NCI-H146 (cell line): ENCODE measurements at regions not wholly inside any gene's neighbourhood (a gene's known extent, or its start where the extent isn't known, plus 50 kb on each side); places are given as distances from the start of the nearest gene placed in this dataset.
"Not testable (repeated sequence)": the region's sequence is repeated elsewhere in the genome, so short reads cannot be mapped to it uniquely, and the experiment has no call there.

Source experiments
- DNase-seq: peaks from one replicate; lab custom pipeline; 2025; lab: John Stamatoyannopoulos, UW

DNA sequence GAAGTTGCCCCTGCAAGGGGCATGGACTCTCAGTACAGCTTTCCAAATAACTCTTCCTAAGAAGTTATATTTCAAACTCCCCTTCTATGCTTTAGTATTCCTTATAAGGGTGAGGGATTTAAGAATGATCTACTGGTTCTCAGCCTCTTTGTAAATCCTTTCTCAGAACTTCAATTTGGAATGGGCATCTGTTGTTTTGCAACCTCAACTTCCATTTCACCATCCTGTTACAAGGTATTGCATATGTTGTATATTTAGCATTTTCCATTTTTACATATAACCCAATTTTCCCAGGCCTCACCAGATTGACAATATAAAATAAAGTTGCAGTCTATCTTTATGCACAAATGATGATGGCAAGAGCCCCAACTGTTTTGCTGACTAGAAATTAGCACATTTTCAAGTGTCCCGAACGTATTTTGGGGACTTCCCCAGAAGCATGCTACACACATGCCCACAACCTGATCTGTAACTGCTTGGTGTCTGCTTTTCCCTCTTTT is 154.9 kb upstream of the CARMIL1 start:
- DNase-seq: no peak

DNA sequence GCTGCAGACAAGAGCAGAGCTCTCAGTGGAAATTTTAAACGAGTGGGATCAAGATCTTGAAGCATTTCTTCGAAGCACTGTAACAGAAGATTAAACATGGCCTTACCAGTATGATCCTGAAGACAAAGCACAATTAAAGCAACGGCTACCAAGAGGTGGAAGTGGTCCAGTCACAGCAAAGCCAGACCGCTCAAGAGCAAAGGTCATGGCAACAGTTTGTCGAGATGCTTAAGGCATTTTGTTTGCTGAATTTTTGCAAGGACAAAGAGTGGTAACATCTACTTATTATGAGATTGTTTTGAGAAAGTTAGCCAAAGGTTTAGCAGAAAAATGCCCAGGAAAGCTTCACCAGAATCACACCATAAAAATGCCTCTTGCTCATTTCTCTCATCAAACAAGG is 153.4 kb upstream of the CARMIL1 start:
- DNase-seq: no peak

DNA sequence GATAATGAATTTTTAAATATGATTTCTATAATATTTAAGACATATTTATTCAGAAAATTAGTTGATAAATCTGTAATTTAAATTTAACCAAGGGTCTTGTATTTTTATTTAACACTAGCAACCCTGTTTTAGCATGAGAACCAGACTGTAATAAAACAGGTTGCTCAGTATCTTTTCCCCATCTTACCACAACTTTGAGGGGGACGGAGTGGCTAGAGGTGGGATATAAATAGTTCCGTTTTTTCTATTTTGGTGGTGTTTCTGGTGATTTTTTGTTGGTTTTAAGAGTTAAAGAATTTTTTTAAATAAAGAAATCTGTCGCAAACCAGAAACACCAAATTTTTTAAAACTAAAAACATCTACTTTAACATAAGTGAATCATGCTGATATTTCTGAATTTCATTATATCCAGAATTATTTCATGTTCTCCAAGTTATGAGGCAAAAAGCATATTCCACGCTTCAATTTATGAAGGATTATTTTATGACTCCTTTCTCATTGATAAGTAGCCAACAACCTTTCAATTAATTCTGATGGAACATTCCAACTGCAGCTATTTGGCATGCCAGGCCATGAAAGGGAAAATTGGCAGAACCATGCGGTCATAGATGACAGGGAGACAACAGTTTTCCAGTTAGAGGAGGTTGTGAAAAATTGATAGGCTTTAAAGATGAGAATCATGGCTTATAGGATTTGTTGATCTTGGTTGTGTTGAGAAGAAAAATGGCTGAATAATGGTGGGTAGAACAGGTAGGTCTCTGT is 151.9 kb upstream of the CARMIL1 start:
- no peak for DNase-seq

DNA sequence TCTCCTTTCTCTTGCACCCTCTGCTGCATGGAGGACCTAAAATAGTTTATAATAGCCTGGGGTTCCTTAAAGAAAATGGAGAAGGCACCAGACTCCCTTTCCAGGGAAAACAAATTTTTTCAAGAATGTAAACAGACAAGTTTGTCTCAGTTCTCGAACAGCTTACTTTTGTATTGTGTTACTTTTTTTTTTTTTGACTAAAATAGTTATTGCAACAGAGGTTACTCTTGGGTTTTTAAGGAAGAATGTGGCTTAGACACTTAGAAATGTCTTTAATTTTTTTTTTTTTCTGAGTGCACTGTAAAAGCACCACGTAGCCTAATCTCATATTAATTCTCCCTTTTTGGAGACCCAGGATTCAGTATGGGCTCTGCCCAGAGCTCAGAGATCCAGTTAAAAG is 148.7 kb upstream of the CARMIL1 start:
- no peak for DNase-seq

DNA sequence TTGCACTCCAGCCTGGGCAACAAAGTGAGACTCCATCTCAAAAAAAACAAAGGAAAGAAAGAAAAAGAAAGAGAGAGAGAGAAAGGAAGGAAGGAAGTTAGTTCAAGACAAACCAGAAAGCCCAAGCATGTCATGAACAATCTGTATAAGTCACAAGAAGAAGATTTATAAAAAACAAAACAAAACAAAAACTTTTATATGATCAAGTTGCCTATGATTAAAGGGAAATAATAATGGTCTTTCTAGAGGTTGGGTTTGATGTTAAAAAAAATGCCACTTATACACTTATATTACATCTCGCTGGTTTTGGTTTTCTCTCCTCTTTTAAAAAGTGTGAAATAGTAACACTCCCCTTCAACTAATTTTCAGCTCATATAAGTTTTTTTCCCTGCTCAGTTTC is 146.2 kb upstream of the CARMIL1 start:
- DNase-seq: no peak

DNA sequence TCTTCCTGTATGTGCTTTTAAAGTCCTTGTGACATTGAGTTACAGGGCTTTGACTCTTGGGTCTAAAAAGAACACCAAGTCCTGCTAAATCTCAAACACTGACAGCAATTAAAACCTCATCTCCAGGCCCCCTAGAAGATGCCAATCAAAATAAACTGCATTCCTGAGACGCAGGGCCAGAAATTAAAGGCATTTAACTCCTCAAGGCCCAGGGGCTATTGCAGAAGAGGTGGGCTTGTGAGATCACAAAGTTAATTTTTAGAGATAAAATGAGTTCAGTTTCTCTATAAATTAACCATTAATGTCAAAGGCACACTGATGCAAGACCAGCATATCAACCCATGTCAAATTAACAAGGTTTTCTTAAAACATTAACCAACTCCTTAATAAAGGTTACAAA is 145.6 kb upstream of the CARMIL1 start:
- no peak for DNase-seq

DNA sequence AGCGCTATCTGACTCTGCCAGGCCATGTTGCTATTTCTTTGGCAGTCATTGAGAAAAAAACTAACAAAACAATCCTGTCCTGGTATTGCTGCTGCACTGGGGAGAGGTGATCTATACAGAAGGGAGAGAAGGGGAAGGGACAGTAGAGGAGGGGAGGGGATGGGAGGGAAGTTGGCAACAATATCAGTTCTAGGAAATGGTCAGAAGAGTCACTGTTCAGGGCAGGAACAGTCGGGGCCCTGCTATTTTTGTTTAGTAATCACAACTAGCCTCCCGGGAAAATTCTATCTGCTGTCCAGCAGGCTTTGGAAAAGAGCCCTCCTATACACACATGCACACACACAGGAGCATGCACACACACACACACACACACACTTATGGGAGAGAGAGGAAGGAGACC is 142.3 kb upstream of the CARMIL1 start:
- no peak for DNase-seq

DNA sequence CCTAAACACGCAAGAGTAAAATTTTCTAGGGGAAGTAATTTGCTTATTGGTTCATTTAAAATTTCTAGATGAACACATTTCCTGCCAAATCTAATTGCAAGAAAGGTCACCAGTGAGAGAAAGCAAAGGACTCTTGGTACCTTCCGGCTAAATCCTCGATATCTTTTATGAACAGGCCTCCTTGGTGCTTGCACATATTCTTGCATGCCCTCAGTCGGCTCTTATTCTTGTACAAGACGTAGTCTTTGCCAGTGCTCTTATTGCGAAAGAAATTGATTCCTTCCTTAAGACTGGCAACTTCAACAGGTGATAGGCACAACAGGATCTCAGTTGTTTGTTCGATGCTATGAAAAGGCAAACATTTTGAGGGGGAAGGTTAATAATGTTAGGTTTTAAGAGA is 141.7 kb upstream of the CARMIL1 start:
- no peak for DNase-seq

DNA sequence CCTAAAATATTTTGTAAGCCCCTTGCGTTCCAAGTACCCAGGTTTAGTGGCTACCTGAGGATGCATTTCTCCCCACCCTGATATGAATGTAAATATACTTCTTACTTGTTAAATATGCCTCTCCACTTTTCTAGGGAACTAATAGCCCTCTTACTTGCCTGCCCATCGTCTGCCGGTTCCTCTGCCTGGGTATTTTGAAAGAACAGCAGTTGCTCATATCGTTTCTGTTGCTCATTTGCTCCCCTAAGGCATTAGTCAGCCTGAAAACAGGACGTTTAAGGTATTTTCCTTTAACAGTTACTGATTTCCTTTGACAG is 141.3 kb upstream of the CARMIL1 start:
- no peak for DNase-seq

DNA sequence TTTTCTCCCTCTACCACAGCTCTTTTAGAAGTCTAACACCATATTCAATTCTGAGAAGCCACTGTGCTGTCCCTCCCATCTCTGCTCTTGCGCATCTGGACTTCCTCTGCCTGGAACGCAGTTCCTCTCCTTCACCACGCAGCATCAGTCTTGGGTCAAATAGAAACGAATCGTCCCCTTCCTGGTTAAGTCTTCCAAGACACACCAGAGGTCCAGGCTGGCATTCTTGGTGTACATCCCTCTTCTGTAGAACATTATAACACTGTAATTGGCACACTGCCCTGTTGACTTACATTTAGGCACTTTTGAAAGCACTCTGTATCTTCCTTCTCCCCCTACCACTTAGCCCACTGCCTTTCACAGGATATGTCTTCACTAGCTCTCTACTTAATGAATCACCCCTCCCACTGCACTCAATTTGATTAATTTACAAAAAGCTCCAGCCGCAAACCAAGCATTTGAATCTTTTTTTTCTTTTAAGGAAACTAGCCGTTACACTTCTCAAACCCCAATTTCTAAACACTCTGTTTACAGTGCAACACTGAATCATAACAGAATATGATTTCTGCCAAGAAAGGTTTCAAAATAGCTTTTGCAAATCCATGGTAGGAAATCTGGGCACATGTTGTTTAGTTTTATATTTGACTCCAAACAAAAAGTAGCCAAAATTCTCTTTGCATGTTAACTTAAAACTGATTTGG is 140.8 kb upstream of the CARMIL1 start:
- DNase-seq: no peak

DNA sequence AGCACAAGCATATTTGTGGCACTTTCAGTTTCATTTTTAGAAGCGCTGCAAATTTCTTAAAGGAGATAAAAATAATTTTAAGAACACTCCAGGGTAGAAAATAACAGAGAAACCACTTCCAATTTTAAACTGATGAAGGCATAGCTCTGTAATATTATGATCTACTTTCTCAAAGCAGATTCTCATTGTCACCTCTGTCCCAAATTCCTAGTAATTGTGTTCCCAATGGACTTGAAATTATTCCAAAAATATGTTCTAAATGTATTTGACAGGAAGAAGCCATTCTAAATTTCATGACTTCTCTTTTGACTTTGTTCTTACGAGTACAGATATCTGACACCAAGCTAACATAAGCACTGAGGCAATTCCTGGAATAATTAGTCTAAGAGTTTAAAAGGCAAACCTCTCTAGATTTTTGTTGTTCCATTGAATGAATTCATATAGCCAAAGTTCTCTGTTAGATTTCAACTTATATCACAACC is 140.2 kb upstream of the CARMIL1 start:
- DNase-seq: no peak

DNA sequence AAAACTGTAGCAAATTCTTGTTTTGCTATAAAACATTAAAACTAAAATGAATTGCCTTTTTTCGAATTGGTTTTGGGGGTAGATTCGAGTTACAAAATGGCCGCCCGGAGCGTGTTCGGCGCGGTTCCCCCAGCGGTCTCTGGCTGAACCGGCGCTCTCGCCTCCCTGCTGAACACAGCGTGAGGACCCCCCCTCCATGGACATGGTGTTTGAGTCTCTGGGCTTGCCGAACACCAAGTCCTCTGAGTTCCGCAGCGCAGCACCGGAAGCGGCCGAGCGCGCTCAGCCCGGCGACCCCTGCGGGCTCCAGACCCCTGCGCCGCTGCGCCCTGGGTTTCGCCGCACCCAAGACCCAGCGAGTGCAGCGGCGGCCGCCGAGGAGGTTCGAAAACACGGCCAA is 139.6 kb upstream of the CARMIL1 start:
- DNase-seq: not testable (repeated sequence)

DNA sequence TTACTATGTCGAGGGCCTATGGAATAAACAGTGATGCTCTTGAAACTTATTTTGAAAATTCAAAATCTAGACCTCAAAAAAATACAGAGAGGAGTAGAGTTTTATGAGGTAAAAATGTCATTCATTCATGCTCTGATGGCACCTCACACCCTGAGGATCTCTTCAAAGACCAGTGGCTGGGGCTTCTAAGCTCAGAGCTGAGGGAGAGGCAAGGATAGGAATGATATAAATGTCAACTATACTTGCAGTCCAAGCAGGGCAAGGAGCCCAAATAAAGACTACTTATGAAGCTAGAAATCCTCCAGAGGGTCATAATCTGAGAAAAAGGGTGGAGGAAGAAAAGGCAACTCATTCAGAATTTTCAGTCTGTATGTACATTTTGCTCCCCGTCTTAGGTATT is 136.7 kb upstream of the CARMIL1 start:
- DNase-seq: no peak

DNA sequence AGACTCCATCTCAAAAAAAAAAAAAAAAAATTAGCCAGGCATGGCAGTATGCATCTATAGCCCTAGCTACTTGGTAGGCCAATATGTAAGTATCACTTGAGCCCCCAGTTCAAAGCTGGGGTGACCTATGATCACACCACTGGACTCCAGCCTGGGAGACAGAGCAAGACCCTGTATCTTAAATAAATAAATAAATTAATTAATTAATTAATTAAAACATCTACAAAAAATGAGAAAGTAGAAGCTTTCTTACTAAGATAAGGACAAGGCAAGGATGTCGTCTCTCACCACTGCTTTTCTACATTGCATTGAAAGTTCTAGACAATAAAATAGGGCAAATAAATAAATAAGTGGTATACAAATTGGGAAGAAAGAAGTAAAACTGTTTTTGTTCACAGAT is 134.3 kb upstream of the CARMIL1 start:
- no peak for DNase-seq

DNA sequence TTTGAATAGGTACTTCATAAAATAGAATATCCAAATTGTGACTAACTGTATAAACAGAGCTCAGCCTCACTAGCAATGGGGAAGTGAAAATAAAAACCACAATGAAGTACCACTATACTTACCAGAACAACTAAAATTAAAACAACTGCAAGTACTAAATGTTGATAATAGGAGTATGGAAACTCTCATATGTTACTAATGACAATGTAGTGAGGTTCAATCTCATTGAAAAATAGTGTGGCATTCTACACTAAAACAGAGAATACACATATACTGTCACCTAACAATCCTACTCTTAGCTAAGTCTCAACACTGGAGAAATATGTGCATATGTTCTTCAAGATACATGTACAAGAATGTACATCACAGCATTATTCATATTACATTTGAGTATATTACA is 132.0 kb upstream of the CARMIL1 start:
- no peak for DNase-seq

DNA sequence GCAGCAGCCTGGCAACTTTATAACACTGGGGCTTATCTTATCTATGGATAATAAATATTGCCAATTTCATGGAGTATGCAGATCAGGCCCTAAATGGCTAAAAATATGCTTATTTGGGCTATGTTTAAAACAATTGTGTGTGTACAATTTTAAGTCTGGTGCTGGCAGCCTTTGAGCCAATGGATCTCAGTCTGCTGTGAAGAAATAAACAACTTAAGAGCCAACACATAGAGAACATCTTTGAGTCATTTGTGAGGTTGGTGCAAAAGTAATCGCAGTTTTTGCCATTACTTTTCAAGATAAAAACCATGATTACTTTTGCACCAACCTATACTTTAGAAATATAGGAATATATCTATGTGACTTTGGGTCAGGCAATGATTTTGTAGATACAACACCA is 129.1 kb upstream of the CARMIL1 start:
- DNase-seq: no peak

DNA sequence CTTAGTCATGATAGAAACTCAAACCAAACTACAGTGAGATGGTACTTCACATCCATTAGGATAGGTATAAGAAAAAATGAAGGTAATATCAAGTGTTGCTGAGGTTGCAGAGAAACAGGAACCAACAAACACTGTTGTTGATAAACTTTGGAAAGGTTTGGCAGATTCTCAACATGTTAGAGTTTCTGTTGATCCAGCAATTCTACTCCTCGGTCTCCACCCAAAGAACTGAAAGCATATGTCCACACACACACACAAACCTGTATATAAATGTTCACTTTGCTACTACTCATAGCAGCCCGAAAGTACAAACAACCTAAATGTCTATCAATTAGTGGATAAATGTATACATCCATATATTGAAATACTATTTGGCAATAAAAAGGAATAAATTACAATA is 128.3 kb upstream of the CARMIL1 start:
- DNase-seq: no peak

DNA sequence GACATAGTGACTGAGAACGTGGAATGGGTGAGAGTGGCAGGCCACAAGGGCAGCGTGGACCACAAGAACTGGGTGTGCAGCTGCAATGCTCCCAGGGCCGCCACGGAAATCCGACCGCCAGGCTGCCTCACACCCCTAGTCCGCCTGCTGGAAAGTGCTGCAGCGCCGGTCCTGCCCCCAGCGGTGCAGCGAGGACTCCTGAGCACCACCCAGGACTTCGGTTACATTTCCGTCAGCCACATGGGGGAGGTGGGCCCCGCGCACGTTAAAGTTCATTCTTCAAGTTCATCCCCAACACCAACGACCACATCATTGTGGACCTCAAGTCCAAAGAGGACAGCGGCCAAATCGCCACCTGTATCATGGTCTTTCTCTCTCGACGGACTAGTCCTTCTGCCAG is 126.1 kb upstream of the CARMIL1 start:
- DNase-seq: no peak

DNA sequence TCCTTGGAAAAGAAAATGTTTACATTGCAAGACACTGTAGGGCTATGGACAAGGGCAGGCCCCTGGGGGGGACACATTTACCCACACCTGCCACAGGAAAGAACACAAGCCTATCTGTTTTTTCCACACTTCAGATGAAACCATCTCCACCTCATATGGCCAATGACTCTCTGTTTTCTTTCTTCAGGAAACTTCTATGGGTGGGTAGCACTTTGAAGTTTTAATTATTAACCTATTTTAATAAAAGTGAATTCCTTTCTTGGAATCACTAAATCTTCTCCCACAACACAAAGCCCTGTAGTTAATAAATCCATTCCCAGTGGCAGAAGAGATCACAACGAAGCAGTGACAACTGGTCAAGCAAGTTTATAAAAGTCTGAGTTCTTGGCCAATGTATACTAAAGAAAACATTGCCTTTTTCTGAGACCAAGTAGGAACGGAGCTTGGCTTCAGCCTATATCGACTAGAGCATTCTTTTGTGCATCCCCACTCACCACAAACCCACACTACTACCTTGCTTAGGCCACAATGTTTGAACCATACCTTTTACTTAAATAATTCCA is 125.1 kb upstream of the CARMIL1 start:
- no peak for DNase-seq

DNA sequence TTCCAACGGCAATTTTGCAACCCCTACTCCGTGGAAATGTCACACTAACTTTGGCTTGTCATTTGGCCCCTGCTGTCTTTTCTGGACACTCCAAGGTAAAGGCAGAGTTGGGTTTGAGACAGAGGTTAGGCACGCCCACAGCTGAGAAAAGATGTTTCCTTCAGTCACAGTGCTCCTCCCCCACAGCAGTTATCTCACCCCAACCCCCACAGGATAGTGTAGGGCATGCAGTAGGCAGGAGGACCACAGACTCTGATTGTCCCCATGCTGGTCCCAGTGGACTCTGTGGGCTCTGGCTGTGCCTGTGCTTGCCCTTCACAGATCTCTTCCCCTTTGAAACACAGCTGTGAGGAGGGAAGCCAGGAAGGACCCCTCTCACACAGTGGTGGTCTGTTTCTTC is 124.0 kb upstream of the CARMIL1 start:
- DNase-seq: no peak

DNA sequence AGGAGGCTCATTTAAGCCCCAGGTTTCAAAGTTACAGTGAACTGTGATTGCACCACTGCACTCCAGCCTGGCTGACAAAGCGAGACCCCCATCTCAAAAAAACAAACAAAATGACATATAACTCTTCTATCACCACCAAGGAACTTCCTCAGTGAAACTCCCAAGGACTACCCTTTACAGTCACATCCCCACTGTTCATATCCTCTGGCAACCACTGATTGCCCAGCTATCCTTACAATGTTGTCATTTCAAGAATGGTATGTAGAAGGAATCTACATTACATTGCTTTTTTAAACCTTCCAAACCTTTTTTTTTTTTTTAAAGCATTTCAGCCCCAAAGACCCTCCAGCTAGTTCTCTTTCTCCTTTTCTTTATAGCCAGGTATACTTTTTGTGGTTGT is 123.1 kb upstream of the CARMIL1 start:
- no peak for DNase-seq

DNA sequence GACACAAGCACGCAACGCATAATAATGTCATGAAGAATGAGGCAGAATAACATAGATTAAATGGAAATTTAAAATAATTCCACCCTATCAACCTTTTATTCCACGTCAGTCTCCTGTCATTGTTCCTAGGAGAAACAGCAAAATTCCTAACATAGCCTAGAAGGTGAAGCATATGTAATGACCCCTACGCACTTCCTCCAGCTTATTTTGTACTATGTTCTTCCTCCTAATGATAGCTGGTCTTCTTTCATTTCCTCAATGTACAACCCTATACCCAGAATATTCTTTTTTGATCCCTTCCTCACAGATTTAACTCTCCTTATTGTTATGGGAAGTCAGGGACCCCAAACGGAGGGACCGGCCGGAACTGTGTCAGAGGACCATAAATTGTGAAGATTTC is 122.0 kb upstream of the CARMIL1 start:
- no peak for DNase-seq

DNA sequence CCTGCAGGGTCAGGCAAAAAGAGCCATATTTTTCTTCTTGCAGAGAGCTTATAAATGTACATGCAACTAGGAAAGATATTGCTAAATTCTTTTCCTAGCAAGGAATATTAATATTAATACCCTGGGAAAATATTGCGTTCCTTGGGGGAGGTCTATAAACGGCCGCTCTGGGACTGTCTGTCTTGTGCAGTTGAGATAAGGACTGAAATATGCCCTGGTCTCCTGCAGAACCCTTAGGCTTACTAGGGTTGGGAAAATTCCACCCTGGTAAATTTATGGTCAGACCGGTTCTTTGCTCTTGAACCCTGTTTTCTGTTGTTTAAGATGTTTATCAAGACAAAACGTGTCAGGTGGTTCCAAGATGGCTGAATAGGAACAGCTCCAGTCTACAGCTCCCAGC is 121.3 kb upstream of the CARMIL1 start:
- no peak for DNase-seq
